Uterus (tissue), 3 donors: ENCODE measurements at regions not wholly inside any gene's neighbourhood (a gene's known extent, or its start where the extent isn't known, plus 50 kb on each side); places are given as distances from the start of the nearest gene placed in this dataset.

Source experiments
- DNase-seq, 2 donors: peaks; one replicate each; pipeline ENCODE4 v3.0.0-alpha.2; 2019 to 2020
- H3K27ac ChIP-seq, 2 donors: fragments of 200-600 bp; sonication (generic); 1 replicate in 1 of 2; 2 replicates in 1 of 2; pipeline ENCODE4 v1.5.1; 2016 to 2018
- H3K27me3 ChIP-seq, 2 donors: fragments of 200-600 bp; sonication (generic); one replicate each; pipeline ENCODE4 v1.5.1; 2018 to 2019; ENCODE audit warnings: control low read depth in 1 of 2
- H3K36me3 ChIP-seq, 2 donors: fragments of 200-600 bp; sonication (generic); one replicate each; pipeline ENCODE4 v1.5.1; 2019; ENCODE audit warnings: control low read depth in 1 of 2
- H3K4me1 ChIP-seq, 2 donors: fragments of 200-600 bp; sonication (generic); one replicate each; pipeline ENCODE4 v1.5.1; 2018 to 2019; ENCODE audit warnings: control low read depth in 1 of 2
- H3K4me3 ChIP-seq, 2 donors: fragments of 200-600 bp; sonication (generic); 1 replicate in 1 of 2; 2 replicates in 1 of 2; pipeline ENCODE4 v1.5.1; 2018 to 2019; ENCODE audit warnings: mild to moderate bottlenecking in 1 of 2
- H3K9me3 ChIP-seq, 2 donors: fragments of 200-600 bp; sonication (generic); one replicate each; pipeline ENCODE4 v1.5.1; 2019; ENCODE audit warnings: control low read depth in 1 of 2
- CTCF ChIP-seq, 4 experiments: fragments of 200-600 bp in 2 of 4; fragments of 450-650 bp in 2 of 4; sonication (generic) in 2 of 4; IDR thresholded peaks; one replicate each; pipeline ENCODE4 v1.5.1; 2016 to 2019; ENCODE audit warnings: antibody characterized with exemption in 4 of 4, mild to moderate bottlenecking in 2 of 4, moderate library complexity in 1 of 4
- POLR2A ChIP-seq, 2 donors: fragments of 450-650 bp; IDR thresholded peaks; one replicate each; pipeline ENCODE4 v1.6.1; 2016; ENCODE audit warnings: antibody characterized with exemption in 2 of 2, mild to moderate bottlenecking in 1 of 2, moderate library complexity in 1 of 2
- intact Hi-C: fragments of 100-400 bp; cut with DNase I; formaldehyde crosslinking; loops from one replicate; pipeline ENCODE4 v1.15.1; 2023; ENCODE audit warnings: low total_unique reads
- donor health status: DM: yes; HTN: yes; CAD: no.

GRCh38 chr3:56989169-56989976 lies 71.1 kb upstream of the SPATA12 start:
- H3K4me3 ChIP-seq: no peak overlapping the region

GRCh38 chr3:56988458-56989168 lies 71.9 kb upstream of the SPATA12 start:
- H3K4me1 ChIP-seq: peaks cover 0 to 4% of the 10 kb centered on the region in 2 donors
- peak; percentile 82 to 91 for DNase-seq
- no peaks in the 10 kb centered on the region for H3K36me3 ChIP-seq
- H3K27ac ChIP-seq: peak overlapping the region; percentile 43 to 78
- no peak for TF ChIP-seq POLR2A (IDR thresholded peaks at IDR 0.05)
- TF ChIP-seq CTCF (IDR thresholded peaks at IDR 0.05): peak; percentile 77 to 96 (median 88)
- intact Hi-C loops: loop anchor here (5.0 to 10.0 kb wide), 2 partner anchors 184 to 286 kb away; partner anchors contain the start of gene ARHGEF3
- H3K27me3 ChIP-seq: no peaks in the 10 kb centered on the region
- no peak overlapping the region for H3K4me3 ChIP-seq
- no peaks in the 10 kb centered on the region for H3K9me3 ChIP-seq

More at GRCh38 chr3:56989169-56989976, 71.1 kb upstream of the SPATA12 start:
- Histone ChIP-seq H3K9me3 (no peaks in the 10 kb centered on the region), H3K27me3 (no peaks in the 10 kb centered on the region), H3K27ac (peak overlapping the region; percentile 7 to 78), H3K4me1 (peaks cover 0 to 4% of the 10 kb centered on the region in 2 donors), H3K36me3 (no peaks in the 10 kb centered on the region)
- DNase-seq: peak; percentile 25 to 44
- no peak for TF ChIP-seq POLR2A (IDR thresholded peaks at IDR 0.05)
- no peak for TF ChIP-seq CTCF (IDR thresholded peaks at IDR 0.05)
- intact Hi-C loops: loop anchor here (5.0 to 10.0 kb wide), 2 partner anchors 185 to 287 kb away; partner anchors contain the start of gene ARHGEF3

GRCh38 chr3:56987238-56987895 lies 73.1 kb upstream of the SPATA12 start:
- peak overlapping the region in 1 of 2 donors; percentile 78 for H3K27ac ChIP-seq

GRCh38 chr3:56986347-56986746 lies 74.1 kb upstream of the SPATA12 start:
- H3K4me1 ChIP-seq: peaks cover 0 to 4% of the 10 kb centered on the region in 2 donors
- no peak for DNase-seq
- peak overlapping the region in 1 of 2 donors; percentile 62 for H3K27ac ChIP-seq
- H3K27me3 ChIP-seq: no peaks in the 10 kb centered on the region
- H3K9me3 ChIP-seq: no peaks in the 10 kb centered on the region
- no peaks in the 10 kb centered on the region for H3K36me3 ChIP-seq
- TF ChIP-seq POLR2A (IDR thresholded peaks at IDR 0.05) (no peak), CTCF (IDR thresholded peaks at IDR 0.05) (no peak)
- intact Hi-C loops: loop anchor here (5.0 to 10.0 kb wide), 2 partner anchors 182 to 284 kb away; partner anchors contain the start of gene ARHGEF3
- H3K4me3 ChIP-seq: no peak overlapping the region

More at GRCh38 chr3:56987238-56987895, 73.1 kb upstream of the SPATA12 start:
- peaks cover 0 to 4% of the 10 kb centered on the region in 2 donors for H3K4me1 ChIP-seq
- DNase-seq: no peak
- TF ChIP-seq CTCF (IDR thresholded peaks at IDR 0.05) (peak in 1 of 4 experiments; percentile 12), POLR2A (IDR thresholded peaks at IDR 0.05) (no peak)
- H3K4me3 ChIP-seq: no peak overlapping the region
- no peaks in the 10 kb centered on the region for H3K9me3 ChIP-seq
- H3K27me3 ChIP-seq: no peaks in the 10 kb centered on the region
- intact Hi-C loops: loop anchor here (5.0 to 10.0 kb wide), 2 partner anchors 183 to 285 kb away; partner anchors contain the start of gene ARHGEF3
- no peaks in the 10 kb centered on the region for H3K36me3 ChIP-seq
